Brain pericyte (primary cell): ENCODE measurements at regions not wholly inside any gene's neighbourhood (a gene's known extent, or its start where the extent isn't known, plus 50 kb on each side); places are given as distances from the start of the nearest gene placed in this dataset.
"Not testable (repeated sequence)": the region's sequence is repeated elsewhere in the genome, so short reads cannot be mapped to it uniquely, and the experiment has no call there.

Experiments
- DNase-seq: peaks from one replicate; pipeline ENCODE4 v3.0.0-alpha.2; 2012; ENCODE audit warnings: low read depth, low spot score

DNA sequence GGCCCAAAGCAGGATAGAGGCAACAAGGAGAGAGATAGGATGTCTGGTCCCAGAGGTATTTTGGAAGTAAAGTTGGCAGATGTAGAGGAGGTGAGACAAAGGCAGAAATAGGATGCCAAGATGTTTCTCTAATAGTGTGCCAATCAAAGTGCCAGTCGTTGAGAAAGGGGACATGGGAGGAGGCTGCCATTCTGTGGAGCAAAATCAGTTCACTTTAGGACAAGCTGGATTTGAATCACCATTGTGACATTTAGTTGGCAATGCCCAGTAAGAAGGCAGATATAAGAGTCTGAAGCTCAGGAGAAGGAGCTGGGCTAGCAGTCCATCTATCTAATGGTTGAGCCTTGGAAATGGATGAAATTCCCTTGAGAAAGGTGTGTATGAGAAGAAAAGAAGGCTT is 53.8 kb downstream of the ADRB2 start:
- no peak for DNase-seq

DNA sequence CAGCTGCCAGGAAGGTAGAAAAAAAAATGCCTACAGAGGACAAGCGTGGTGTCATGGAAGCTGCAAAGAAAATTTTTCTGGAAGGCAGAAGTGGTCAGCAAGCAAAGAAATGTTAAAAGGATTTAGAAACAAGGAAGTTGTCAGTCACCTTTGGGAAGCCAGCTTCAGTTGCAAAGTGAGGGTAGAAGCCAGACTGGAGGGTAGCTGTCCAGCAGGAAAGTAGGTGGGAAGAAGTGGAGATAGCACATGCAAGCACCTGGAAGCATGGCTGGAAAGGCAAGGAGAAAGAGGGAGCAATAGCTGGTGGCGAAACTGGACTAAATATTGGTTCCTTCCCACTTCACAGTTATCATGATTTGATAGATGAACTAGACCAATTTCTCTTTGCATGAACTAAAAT is 54.3 kb downstream of the ADRB2 start:
- DNase-seq = no peak

DNA sequence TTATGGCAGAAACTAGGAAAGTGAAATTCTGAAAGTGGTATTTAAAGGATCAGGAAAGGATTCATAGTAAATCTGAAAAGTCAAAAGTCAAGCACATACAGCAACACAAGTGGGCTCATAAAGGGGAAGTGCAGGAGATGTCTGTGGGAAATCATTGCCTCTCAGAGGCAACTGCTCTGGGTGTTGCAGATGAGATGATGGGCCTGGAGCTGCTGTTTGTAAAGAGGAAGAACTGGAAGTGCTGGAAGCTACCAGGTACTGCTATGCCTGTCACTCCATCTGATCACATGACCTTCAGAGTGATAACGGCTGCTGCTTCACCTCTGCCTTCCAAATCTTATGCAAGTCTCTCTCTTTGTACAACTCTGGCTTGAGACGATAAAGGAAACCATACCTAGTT is 55.9 kb downstream of the ADRB2 start:
- DNase-seq = no peak

DNA sequence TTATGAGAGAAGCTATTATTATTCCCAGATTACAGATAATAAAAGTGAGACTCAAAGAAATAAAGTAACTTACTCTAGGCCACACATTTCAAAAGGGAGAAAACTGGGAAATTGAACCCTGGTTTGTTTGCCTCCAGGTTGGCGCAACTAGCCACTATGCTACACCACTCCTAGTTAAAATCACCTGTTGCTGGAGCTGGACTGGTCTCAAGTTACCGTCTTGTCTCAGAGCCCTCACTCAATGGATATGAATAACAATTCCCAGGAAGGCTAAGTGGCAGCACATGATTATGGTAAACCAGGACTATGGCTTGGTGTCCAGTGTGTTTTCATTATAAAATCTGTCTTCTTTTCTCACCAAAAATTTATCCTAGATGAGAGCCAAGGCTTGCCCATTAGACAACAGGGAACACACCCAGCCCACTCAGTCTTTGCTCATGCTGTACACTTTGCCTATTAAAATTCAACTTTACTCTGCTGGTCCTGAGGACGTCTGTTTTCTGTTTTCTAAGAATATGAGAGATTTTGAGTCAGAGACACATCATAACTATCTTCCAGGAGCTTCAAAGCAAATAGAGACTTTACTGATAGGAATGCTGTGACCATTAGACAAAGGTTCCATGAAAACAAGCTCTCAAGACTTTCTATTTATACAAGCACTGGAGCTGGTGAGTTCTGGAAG is 58.1 kb downstream of the ADRB2 start:
- no peak for DNase-seq

DNA sequence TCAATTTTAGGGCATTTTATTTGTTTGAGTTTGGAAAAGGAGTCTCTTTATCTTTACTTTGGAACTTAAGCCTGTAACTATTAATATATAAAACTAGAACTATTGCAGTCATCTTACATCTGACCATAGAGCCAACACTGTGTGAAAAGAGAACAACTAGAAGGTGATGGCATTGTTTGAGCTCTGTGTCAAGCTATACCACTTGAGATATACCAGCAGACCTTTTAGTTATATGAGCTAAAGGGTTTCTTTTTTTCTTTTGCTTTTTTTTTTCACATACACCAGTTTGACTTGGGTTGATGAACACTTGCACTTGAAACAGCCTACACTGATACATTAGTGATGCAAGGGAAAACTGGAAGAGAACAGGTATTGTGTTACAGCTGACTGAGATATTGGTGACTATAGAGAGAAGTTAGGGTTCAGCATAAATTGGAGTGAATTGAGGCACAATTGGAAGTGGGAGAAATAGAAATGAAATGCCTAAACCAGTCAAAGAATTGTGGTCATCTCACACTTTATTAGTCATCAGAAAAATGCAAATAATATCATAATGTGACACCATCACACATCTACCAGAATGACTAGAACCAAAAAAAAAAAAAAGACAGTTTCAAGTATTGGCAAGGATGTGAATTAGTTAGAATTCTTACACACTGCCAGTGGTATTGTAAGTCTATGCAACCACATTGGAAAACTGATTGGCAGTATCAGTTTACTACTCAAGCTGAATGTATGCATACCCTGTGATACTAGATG is 60.9 kb downstream of the ADRB2 start:
- no peak for DNase-seq

DNA sequence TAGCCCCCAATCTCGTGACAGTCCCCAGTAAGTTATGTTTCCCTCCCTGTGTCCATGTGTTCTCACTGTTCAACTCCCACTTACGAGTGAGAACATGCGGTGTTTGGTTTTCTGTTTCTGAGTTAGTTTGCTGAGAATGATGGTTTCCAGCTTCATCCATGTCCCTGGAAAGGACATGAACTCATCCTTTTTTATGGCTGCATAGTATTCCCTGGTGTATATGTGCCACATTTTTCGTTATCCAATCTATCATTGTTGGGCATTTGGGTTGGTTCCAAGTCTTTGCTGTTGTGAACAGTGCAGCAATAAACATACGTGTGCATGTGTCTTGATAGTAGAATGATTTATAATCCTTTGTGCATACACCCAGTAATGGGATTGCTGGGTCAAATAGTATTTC is 63.5 kb downstream of the ADRB2 start:
- DNase-seq = not testable (repeated sequence)

DNA sequence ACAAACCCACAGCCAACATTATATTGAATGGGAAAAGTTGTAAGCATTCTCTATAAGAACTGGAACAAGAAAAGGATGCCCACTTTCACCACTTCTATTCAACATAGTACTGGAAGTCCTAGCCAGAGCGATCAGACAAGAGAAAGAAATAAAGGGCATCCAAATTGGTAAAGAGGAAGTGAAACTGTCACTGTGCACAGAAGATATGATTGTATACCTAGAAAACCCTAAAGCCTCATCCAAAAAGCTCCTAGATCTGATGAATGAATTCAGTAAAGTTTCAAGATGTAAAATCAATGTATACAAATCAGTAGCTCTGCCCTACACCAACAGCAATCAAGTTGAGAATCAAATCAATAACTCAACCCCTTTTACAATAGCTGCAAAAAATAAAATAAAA is 69.0 kb downstream of the ADRB2 start:
- not testable (repeated sequence) for DNase-seq

DNA sequence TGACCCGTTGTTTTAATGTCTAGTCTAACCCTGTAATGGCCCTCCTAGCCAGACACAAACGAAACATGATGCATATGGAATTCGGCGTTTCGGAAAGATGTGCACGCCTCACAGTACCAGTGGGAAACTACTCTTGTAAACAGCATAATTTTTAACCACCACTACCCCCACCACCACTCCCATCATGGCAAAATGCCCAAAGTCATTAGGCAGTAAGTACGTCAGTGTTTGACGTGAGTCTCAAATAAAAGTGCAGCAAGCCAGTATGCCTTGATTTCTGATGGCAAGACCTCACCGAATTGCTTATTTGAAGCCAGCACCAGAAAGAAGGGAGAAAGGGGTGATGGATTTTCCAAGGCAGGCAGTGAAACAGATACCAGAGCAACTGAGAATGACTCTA is 71.4 kb downstream of the ADRB2 start:
- no peak for DNase-seq

DNA sequence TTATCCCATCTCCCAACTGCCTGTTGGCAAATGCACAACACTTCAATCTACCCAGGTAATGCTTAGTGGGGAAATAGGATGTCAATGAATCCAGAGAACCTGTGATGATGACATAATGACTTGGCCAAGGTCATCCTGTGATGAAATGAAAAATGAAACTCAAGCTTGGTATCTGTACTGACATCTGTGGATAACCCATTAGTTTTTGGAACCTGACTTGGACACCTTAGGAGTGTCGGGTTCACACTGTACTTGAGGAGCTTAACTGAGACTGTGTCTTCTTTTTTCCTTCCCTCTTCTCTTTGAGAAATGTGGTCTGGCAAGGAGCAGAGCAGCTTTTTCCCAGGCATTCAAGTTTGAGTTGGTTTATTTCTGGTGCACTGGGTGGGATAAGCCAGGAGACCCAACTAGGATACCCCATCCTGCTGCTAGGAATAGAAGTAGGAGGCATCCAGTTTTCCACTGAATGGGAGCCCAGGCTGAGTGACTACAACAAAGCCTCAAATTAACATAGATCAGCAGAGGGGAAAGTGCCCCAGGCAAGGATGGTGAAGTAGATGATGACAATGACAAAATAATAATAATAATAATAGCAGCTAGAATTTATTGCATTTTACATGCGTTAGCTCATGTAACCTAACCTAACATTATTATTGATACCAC is 72.1 kb downstream of the ADRB2 start:
- DNase-seq = no peak

DNA sequence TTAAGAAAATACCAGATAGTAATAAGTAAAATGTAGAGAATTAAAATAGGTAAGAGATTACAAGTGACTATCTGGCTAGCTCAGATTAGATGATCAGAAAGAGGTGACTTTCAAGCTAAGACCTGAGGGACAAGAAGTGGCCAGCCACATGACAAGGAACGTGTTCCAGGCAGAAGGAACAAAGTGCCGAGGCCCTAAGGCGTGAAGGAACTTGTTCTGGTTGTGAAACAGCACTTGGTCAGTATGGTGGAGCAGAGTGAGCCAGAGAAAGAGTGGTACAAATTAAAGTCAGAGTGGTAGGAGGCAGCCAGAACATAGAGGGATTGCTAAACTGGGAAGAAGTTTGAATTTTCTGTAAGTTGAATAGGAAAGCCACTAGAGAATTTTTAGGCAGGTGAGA is 73.6 kb downstream of the ADRB2 start:
- DNase-seq = no peak

DNA sequence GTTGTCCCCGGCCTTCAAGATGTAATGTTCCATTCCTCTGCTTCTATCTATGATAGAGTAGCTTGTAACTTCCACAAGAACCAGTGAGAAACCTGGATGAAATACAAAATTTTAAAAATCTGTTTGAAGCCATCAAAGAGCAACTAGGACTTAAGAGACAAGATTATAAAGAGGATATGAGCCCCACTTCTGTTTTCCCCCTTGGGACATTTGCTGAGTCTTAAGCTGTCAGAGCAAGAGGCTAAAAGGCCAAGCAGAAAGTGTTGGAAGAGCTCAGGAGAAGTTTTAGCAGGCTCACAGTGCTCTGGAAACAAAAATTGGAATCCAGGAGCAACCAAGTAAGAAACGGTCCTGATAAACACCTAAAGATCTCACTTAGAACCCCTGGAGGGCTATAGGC is 76.1 kb downstream of the ADRB2 start:
- DNase-seq = no peak

DNA sequence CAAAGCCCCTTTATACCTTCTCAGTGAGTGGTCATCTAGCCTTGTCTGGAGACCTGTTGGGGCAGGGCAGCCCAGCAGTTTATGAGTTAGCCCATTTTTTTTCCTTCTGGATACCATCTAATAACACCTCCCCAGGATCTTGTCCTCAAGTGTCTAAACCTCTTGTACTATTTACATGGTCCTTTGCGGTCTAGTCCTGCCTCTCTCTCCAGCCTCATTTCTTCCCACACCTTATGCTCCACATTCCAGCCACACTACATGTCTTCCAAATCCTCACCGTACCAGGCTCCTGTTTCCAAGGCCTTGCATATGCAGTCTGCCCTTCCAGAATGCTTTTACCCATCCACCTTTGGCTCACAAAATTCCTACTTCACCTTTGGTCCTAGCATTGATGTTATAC is 77.2 kb downstream of the ADRB2 start:
- no peak for DNase-seq

DNA sequence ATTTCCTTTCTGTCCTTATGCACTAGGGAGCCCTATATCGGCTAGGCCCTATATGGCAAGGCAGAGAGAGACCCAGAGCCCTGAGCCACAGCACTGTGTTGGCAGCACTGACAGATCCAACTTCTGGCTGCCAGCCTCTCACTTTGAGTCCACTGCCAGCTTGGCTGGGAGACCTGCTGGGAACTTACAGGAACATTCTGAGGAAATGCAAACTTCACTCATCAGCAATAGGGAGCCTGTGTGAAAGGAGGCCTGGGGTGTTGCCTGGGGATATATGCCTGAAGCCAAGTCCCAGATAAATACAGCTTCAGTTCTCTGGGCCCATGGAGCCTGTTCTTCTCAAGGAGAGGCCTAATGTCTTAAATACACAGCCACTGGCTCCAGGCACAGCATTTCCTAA is 78.0 kb downstream of the ADRB2 start:
- DNase-seq = no peak

DNA sequence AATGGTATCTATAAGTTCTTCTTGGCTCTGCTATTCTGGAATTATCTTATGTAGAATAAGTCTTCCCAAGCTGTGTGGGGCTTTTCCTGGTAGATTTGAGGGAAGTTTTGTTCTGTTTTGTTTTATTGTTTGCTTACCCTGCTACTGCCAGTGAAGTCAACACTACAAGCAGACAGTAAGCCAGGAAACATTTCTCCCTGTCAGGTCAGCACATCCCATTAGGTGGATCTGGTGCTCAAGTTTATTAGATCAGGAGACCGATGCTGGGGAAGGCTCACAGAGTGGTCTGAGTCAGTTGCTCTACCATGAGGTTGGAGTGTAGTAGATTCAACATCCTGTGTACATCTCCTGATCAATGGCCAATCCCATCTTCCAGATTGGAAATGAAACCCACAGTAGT is 79.1 kb downstream of the ADRB2 start:
- DNase-seq = no peak

DNA sequence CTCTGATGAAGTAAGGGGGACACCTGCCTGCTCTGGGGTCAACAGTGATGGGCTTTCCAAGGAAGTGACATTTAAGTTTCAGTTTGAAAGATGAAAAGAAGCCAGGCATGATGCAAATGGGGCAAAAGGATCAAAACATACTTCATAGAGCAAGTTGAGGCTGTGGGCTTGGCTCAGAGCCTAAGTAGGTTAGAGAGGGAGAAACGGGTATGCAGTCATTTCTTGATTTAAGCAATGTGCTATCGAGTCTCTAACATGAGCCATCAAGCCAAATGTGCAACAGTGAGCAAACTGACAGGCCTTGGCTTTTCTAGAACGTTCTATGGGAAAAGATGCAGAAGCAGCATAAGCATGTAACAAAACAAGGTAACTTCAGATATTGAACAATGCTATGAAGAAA is 80.6 kb downstream of the ADRB2 start:
- DNase-seq = no peak

DNA sequence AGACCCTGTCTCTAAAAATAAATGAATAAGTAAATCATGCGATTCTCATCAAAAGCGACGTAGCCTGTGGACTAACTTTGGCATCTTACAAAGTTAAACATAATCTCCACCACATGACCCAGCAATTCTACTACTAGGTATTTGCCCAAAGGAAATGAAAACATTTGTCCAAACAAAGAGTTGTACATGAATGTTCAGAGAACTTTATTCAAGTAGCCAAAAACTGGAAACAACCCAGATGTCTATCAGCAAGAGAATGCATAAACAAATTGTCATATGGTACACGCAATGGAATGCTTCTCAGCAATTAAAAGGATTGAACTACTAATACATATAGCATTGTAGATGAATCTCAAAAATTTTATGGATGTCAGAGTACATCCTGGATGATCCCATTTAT is 82.6 kb downstream of the ADRB2 start:
- DNase-seq = no peak

DNA sequence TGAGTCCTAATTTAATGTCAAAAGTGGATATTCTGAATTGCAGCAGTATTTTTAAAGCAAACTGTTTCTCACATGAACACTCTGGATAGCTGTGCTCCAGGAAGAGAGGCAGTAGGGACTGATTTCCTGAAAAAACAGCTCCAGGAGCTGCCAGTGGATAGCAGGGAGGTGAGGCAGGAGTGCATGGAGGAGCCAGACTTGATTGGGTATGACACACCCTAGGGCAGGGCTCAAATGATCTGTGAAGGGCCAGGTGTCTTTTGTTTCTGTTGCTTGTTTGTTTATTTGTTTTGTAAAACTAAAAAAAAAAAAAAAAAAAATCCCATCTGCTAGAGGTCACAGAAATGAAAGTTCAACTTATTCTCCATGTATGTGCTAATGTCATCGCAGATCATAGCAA is 83.4 kb downstream of the ADRB2 start:
- no peak for DNase-seq

DNA sequence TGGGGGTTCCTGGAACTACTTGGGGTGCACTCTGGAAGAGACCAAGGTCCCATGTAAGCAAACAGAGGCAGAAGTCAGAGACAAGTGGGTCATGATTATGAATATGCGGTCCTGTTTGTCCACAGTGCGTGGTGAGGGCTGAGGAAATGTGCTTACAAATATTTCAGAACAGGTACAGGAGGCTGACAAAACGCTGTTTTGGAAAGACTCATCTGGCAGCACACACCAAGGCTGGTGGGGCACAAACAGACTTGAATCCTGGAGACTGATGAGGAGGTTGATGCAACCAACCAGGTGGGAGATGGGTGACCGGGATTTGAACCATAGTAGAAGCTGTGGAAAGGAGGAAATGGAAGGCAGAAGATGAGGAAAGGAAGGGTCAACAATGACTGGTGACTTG is 83.8 kb downstream of the ADRB2 start:
- no peak for DNase-seq

DNA sequence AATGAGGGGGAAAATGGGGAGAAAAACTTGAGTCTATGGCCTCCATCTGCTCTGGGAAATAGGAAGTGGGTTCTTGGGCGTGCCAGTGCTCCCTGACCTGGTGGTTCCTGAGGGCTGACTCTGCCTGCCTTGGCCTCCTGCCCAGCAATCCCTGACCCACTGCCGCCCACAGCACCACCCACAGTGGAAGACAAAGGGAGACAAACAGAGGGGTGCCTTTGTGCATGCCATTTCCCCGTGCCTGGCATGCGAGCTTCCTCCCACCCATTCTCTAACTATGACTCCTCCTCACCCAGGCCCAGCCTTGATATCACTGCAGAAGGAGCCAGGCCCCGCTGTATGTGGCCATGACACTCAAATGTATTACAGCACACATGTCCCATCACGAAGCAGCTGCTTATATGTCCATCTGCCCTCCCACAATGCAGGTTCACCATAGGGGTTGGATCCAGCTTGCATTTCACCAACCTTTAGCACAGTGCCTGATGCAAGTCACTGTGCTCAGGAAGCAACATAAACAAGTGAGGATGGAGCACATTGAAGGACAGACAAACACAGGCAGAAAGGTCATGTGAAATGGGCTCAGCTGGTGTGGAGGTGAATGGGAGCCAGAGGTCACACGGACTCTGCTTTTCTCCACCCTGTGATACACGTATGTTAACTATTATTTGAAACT is 84.4 kb downstream of the ADRB2 start:
- DNase-seq = peak; percentile 37

DNA sequence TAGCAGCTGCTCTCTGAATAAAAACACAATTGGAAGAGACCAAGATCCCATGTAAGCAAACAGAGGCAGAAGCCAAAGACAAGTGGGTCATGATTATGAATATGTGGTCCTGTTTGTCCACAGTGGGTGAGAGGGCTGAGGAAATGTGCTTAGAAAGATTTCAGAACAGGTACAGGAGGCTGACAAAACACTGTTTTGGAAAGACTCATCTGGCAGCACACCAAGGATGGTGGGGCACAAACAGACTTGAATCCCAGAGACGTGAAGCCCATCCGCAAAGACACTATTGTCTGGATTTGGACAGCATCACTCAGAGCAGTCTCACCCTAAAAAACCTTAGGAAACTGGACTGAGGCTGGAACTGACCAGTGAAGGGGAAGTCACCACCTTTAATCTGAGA is 85.0 kb downstream of the ADRB2 start:
- no peak for DNase-seq

DNA sequence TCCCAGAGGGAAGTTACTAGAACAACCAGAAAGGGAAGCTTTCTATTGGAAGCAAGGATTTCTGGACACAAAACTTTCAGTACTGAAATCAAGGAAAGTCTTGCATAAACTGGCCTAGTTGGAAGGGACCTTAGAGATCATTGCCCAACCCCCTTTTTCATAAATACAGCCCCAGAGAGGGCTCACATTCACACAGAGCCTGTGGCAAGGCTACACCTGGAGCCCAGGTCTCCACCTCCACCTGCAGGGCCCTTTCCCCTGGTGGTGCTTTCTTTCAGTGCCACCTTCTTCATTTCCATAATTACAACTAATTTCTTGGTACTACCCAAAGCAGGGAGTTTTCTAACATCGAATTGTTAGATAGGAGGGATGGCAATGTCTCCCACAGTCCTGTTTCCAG is 85.7 kb downstream of the ADRB2 start:
- DNase-seq = no peak

DNA sequence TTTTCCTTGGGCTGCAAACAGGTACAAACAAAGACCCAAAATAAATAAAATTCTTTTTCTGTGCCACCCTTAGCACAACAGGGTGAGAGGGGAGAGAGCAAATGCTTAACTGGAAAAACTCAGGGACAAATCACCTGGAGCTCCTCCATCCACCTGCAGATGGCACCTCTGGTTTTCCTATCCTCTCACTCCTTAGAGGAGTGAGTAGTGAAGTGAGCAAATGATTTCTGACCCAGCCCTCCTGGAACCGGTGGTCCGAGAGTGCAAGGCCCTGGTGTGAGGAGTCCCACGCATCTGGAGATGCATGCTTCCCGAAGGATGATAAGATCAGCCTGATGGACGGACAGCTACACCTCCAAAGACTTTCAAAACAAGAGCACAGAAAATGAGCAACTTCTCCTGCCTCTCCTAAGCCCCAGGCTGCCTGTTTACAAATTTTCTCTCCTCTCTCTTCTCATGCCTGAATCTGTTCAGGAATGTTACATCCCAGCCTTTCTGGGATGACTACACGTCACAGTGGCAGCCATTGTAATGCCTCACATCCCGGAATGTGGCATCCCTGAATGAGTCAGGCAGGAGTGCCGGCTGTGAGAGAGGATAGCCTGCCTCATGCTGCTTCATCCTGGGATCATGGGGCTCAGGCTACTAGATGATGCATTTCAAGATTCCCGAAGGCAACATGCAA is 86.4 kb downstream of the ADRB2 start:
- peak; percentile 41 for DNase-seq
